Right ventricle myocardium inferior (tissue), 1 donor: ENCODE measurements at regions not wholly inside any gene's neighbourhood (a gene's known extent, or its start where the extent isn't known, plus 50 kb on each side); places are given as distances from the start of the nearest gene placed in this dataset.
A peak's percentile ranks its signal among the peaks of the same experiment; 100 is the strongest.

ENCODE experiments used
- ATAC-seq: fragments of 200-7000 bp; cut with Tn5 transposase; one replicate; pipeline ENCODE4 v1.9.1; 2020; ENCODE audit warnings: mild to moderate bottlenecking, moderate library complexity
- DNase-seq: peaks from one replicate; pipeline ENCODE4 v3.0.0; 2021; ENCODE audit errors: missing footprints
- intact Hi-C: fragments of 100-400 bp; cut with DNase I; formaldehyde crosslinking; loops from one replicate; pipeline ENCODE4 v1.11.0; 2022
- donor health status: DM: no; HTN: yes; CAD: no; lungs with severe emphysema.

- intact Hi-C loops = no loop called here
- ATAC-seq (no peak), DNase-seq (no peak)
Observed at GRCh38 chr2:60400462-60401246, 152.8 kb downstream of the BCL11A start.

GRCh38 chr2:60394463-60394862, 159.0 kb downstream of the BCL11A start:
- ATAC-seq (no peak), DNase-seq (no peak)
- intact Hi-C loops = no loop called here

GRCh38 chr2:60391649-60392375, 161.6 kb downstream of the BCL11A start:
- intact Hi-C loops = no loop called here
- DNase-seq (no peak), ATAC-seq (no peak)

- intact Hi-C loops = no loop called here
- DNase-seq (no peak), ATAC-seq (no peak)
Observed at GRCh38 chr2:60391230-60391629, 162.2 kb downstream of the BCL11A start.

GRCh38 chr2:60386436-60386835, 167.0 kb downstream of the BCL11A start:
- ATAC-seq = no peak
- no peak for DNase-seq
- intact Hi-C loops = no loop called here

- ATAC-seq (no peak), DNase-seq (no peak)
- intact Hi-C loops = no loop called here
Observed at GRCh38 chr2:60385648-60386047, 167.8 kb downstream of the BCL11A start.

- no peak for ATAC-seq
- DNase-seq = no peak
- intact Hi-C loops = no loop called here
Observed at GRCh38 chr2:60383401-60384143, 169.9 kb downstream of the BCL11A start.

- ATAC-seq (no peak), DNase-seq (no peak)
- intact Hi-C loops = no loop called here
Observed at GRCh38 chr2:60380411-60380810, 173.0 kb downstream of the BCL11A start.

- intact Hi-C loops = no loop called here
- ATAC-seq (no peak), DNase-seq (no peak)
Observed at GRCh38 chr2:60379684-60380083, 173.8 kb downstream of the BCL11A start.

- no peak for ATAC-seq
- no peak for DNase-seq
- intact Hi-C loops = no loop called here
Observed at GRCh38 chr2:60379216-60379615, 174.2 kb downstream of the BCL11A start.

- ATAC-seq = no peak
- intact Hi-C loops = no loop called here
- DNase-seq = no peak
Observed at GRCh38 chr2:60377825-60378224, 175.6 kb downstream of the BCL11A start.

GRCh38 chr2:60376252-60376651, 177.2 kb downstream of the BCL11A start:
- DNase-seq (no peak), ATAC-seq (no peak)
- intact Hi-C loops = no loop called here

GRCh38 chr2:60371681-60372080, 181.8 kb downstream of the BCL11A start:
- DNase-seq (no peak), ATAC-seq (no peak)
- intact Hi-C loops = no loop called here

- intact Hi-C loops = no loop called here
- DNase-seq (no peak), ATAC-seq (no peak)
Observed at GRCh38 chr2:60371219-60371618, 182.2 kb downstream of the BCL11A start.

GRCh38 chr2:60370814-60371213, 182.6 kb downstream of the BCL11A start:
- ATAC-seq (no peak), DNase-seq (no peak)
- intact Hi-C loops = no loop called here

GRCh38 chr2:60368456-60368855, 185.0 kb downstream of the BCL11A start:
- intact Hi-C loops = no loop called here
- DNase-seq (no peak), ATAC-seq (peak; percentile 76)

GRCh38 chr2:60366135-60366712, 187.2 kb downstream of the BCL11A start:
- intact Hi-C loops = no loop called here
- ATAC-seq = no peak
- DNase-seq = no peak

GRCh38 chr2:60365556-60365955, 187.9 kb downstream of the BCL11A start:
- no peak for DNase-seq

GRCh38 chr2:60364491-60364890, 189.0 kb downstream of the BCL11A start:
- DNase-seq (no peak), ATAC-seq (no peak)
- intact Hi-C loops = no loop called here

More at GRCh38 chr2:60365556-60365955, 187.9 kb downstream of the BCL11A start:
- intact Hi-C loops = no loop called here
- no peak for ATAC-seq
